ENCODE measurements at regions not wholly inside any gene's neighbourhood (a gene's known extent, or its start where the extent isn't known, plus 50 kb on each side); places are given as distances from the start of the nearest gene placed in this dataset.

- TF ChIP-seq CTCF (IDR thresholded peaks at IDR 0.05), result no peak
- TF ChIP-seq POLR2A (IDR thresholded peaks at IDR 0.05), result no peak
- no peak for TF ChIP-seq EP300 (IDR thresholded peaks at IDR 0.05)
Measured at GRCh38 chr6:105804424-105804823, 281.7 kb upstream of the PRDM1 start.
